Superior temporal gyrus (tissue), 1 donor: ENCODE measurements at regions not wholly inside any gene's neighbourhood (a gene's known extent, or its start where the extent isn't known, plus 50 kb on each side); places are given as distances from the start of the nearest gene placed in this dataset.

ENCODE experiments used
- DNase-seq: peaks from one replicate; pipeline ENCODE4 v3.0.0-alpha.2; 2016; ENCODE audit errors: extremely low spot score

GRCh38 chr7:134561-135256, 57.7 kb upstream of the FAM20C start:
- DNase-seq = no peak

GRCh38 chr7:135257-135653, 57.1 kb upstream of the FAM20C start:
- DNase-seq = no peak

GRCh38 chr7:135731-136645, 56.4 kb upstream of the FAM20C start:
- no peak for DNase-seq

- no peak for DNase-seq
These were observed 55.1 kb upstream of the FAM20C start for GRCh38 chr7:137094-137891.

GRCh38 chr7:139131-139530, 53.2 kb upstream of the FAM20C start:
- no peak for DNase-seq

- DNase-seq = no peak
These were observed 52.7 kb upstream of the FAM20C start for GRCh38 chr7:139561-140243.

- DNase-seq = no peak
These were observed 51.4 kb upstream of the FAM20C start for GRCh38 chr7:140996-141395.

GRCh38 chr7:142248-142941, 50.0 kb upstream of the FAM20C start:
- DNase-seq = no peak
